BLaER1 treated with 17β-estradiol and CSF1 and Interleukin-3, amounts not matched to agents 10 nM and 100 nM (cell line): ENCODE measurements at regions not wholly inside any gene's neighbourhood (a gene's known extent, or its start where the extent isn't known, plus 50 kb on each side); places are given as distances from the start of the nearest gene placed in this dataset.

ENCODE experiments used
- H3K27ac ChIP-seq, 11 experiments: shearing (Covaris generic); formaldehyde crosslinking; 2 replicates each; pipeline ENCODE4 v1.8.1; 2022
- H3K27me3 ChIP-seq, 11 experiments: shearing (Covaris generic); formaldehyde crosslinking; 2 replicates each; pipeline ENCODE4 v1.8.1; 2022
- H3K36me3 ChIP-seq, 11 experiments: shearing (Covaris generic); formaldehyde crosslinking; 2 replicates each; pipeline ENCODE4 v1.8.1; 2022
- H3K4me1 ChIP-seq, 10 experiments: shearing (Covaris generic); formaldehyde crosslinking; 2 replicates each; pipeline ENCODE4 v1.8.1; 2022
- H3K4me2 ChIP-seq, 11 experiments: shearing (Covaris generic); formaldehyde crosslinking; 2 replicates each; pipeline ENCODE4 v1.8.1; 2022
- H3K4me3 ChIP-seq, 10 experiments: shearing (Covaris generic); formaldehyde crosslinking; 2 replicates each; pipeline ENCODE4 v1.8.1; 2022
- H3K9ac ChIP-seq, 11 experiments: shearing (Covaris generic); formaldehyde crosslinking; 2 replicates each; pipeline ENCODE4 v1.8.1; 2022
- H3K9me3 ChIP-seq, 11 experiments: shearing (Covaris generic); formaldehyde crosslinking; replicated peaks in 1 of 11; 2 replicates each; pipeline ENCODE4 v1.8.1; 2022
- H4K20me1 ChIP-seq, 11 experiments: shearing (Covaris generic); formaldehyde crosslinking; 2 replicates each; pipeline ENCODE4 v1.8.1; 2022
- Cebpa-rat ChIP-seq, 11 experiments: shearing (Covaris generic); IDR thresholded peaks; 2 replicates each; pipeline ENCODE4 v1.8.1; 2022

- Histone ChIP-seq H3K4me3 (no peak overlapping the region), H3K4me2 (0 out of 22 replicates have a peak overlapping the region, but pooled peaks of 2 of the 11 experiments have one; percentile 4 to 14), H3K9ac (no peak overlapping the region), H3K36me3 (no peaks in the 10 kb centered on the region), H3K4me1 (peaks cover 0 to 11% (median 0%) of the 10 kb centered on the region in 10 experiments; a peak in 4 of 20 replicates), H3K9me3 (no peaks in the 10 kb centered on the region), H3K27ac (no peak overlapping the region), H4K20me1 (peaks cover 0 to 34% (median 0%) of the 10 kb centered on the region in 11 experiments; a peak in 3 of 22 replicates), H3K27me3 (no peaks in the 10 kb centered on the region)
- TF ChIP-seq Cebpa-rat (IDR thresholded peaks at IDR 0.05), result no peak
Observed at GRCh38 chr10:131695496-131696165, 205.2 kb upstream of the PPP2R2D start.

GRCh38 chr10:131697476-131698128, 203.2 kb upstream of the PPP2R2D start:
- H3K9me3 ChIP-seq, result no peaks in the 10 kb centered on the region
- H3K27me3 ChIP-seq, result peaks cover 0 to 13% (median 0%) of the 10 kb centered on the region in 11 experiments; a peak in 6 of 22 replicates
- no peak overlapping the region for H3K4me2 ChIP-seq
- H3K36me3 ChIP-seq, result no peaks in the 10 kb centered on the region
- H3K4me3 ChIP-seq, result no peak overlapping the region
- H3K27ac ChIP-seq, result no peak overlapping the region
- peaks cover 3 to 23% (median 11%) of the 10 kb centered on the region in 10 experiments; a peak in 19 of 20 replicates for H3K4me1 ChIP-seq
- no peak overlapping the region for H3K9ac ChIP-seq
- H4K20me1 ChIP-seq, result peaks cover 0 to 47% (median 0%) of the 10 kb centered on the region in 11 experiments; a peak in 6 of 22 replicates
- TF ChIP-seq Cebpa-rat (IDR thresholded peaks at IDR 0.05), result no peak

GRCh38 chr10:131698232-131698631, 202.6 kb upstream of the PPP2R2D start:
- H3K9ac ChIP-seq, result no peak overlapping the region

GRCh38 chr10:131698986-131699385, 201.8 kb upstream of the PPP2R2D start:
- Histone ChIP-seq H3K27me3 (peaks cover 0 to 24% (median 0%) of the 10 kb centered on the region in 11 experiments; a peak in 6 of 22 replicates), H3K4me1 (peaks cover 8 to 30% (median 23%) of the 10 kb centered on the region in 10 experiments; a peak in 19 of 20 replicates), H3K4me3 (no peak overlapping the region), H3K9me3 (no peaks in the 10 kb centered on the region), H3K9ac (no peak overlapping the region), H3K4me2 (no peak overlapping the region), H4K20me1 (peaks cover 0 to 39% (median 0%) of the 10 kb centered on the region in 11 experiments; a peak in 6 of 22 replicates), H3K27ac (no peak overlapping the region), H3K36me3 (no peaks in the 10 kb centered on the region)
- TF ChIP-seq Cebpa-rat (IDR thresholded peaks at IDR 0.05), result no peak

More at GRCh38 chr10:131698232-131698631, 202.6 kb upstream of the PPP2R2D start:
- peaks cover 0 to 47% (median 0%) of the 10 kb centered on the region in 11 experiments; a peak in 6 of 22 replicates for H4K20me1 ChIP-seq
- no peak for TF ChIP-seq Cebpa-rat (IDR thresholded peaks at IDR 0.05)
- H3K4me3 ChIP-seq, result no peak overlapping the region
- H3K27ac ChIP-seq, result no peak overlapping the region
- H3K9me3 ChIP-seq, result no peaks in the 10 kb centered on the region
- H3K4me1 ChIP-seq, result peaks cover 8 to 30% (median 17%) of the 10 kb centered on the region in 10 experiments; a peak in 19 of 20 replicates
- H3K36me3 ChIP-seq, result no peaks in the 10 kb centered on the region
- H3K4me2 ChIP-seq, result no peak overlapping the region
- H3K27me3 ChIP-seq, result peaks cover 0 to 19% (median 0%) of the 10 kb centered on the region in 11 experiments; a peak in 6 of 22 replicates

GRCh38 chr10:131700032-131700431, 200.8 kb upstream of the PPP2R2D start:
- H3K9me3 ChIP-seq, result no peaks in the 10 kb centered on the region
- H3K36me3 ChIP-seq, result no peaks in the 10 kb centered on the region
- H4K20me1 ChIP-seq, result peaks cover 0 to 29% (median 0%) of the 10 kb centered on the region in 11 experiments; a peak in 6 of 22 replicates
- H3K4me2 ChIP-seq, result no peak overlapping the region
- H3K4me1 ChIP-seq, result peaks cover 8 to 30% (median 23%) of the 10 kb centered on the region in 10 experiments; a peak in 19 of 20 replicates
- H3K27me3 ChIP-seq, result peaks cover 0 to 24% (median 0%) of the 10 kb centered on the region in 11 experiments; a peak in 6 of 22 replicates
- no peak for TF ChIP-seq Cebpa-rat (IDR thresholded peaks at IDR 0.05)
- H3K27ac ChIP-seq, result no peak overlapping the region
- H3K4me3 ChIP-seq, result no peak overlapping the region
- H3K9ac ChIP-seq, result no peak overlapping the region

GRCh38 chr10:131700506-131700905, 200.3 kb upstream of the PPP2R2D start:
- peaks cover 0 to 24% (median 0%) of the 10 kb centered on the region in 11 experiments; a peak in 6 of 22 replicates for H4K20me1 ChIP-seq
- peaks cover 0 to 24% (median 0%) of the 10 kb centered on the region in 11 experiments; a peak in 6 of 22 replicates for H3K27me3 ChIP-seq
- H3K4me1 ChIP-seq, result peaks cover 8 to 30% (median 23%) of the 10 kb centered on the region in 10 experiments; a peak in 19 of 20 replicates
- H3K9ac ChIP-seq, result no peak overlapping the region
- H3K4me3 ChIP-seq, result no peak overlapping the region
- H3K4me2 ChIP-seq, result no peak overlapping the region
- H3K9me3 ChIP-seq, result no peaks in the 10 kb centered on the region
- no peaks in the 10 kb centered on the region for H3K36me3 ChIP-seq
- TF ChIP-seq Cebpa-rat (IDR thresholded peaks at IDR 0.05), result no peak
- H3K27ac ChIP-seq, result no peak overlapping the region

- Histone ChIP-seq H3K27ac (no peak overlapping the region), H3K36me3 (no peaks in the 10 kb centered on the region), H3K9ac (no peak overlapping the region), H4K20me1 (peaks cover 0 to 17% (median 0%) of the 10 kb centered on the region in 11 experiments; a peak in 5 of 22 replicates), H3K4me3 (no peak overlapping the region), H3K9me3 (peaks cover 0 to 3% (median 2%) of the 10 kb centered on the region in 11 experiments; a peak in 17 of 22 replicates), H3K4me1 (peaks cover 10 to 28% (median 24%) of the 10 kb centered on the region in 10 experiments; a peak in 19 of 20 replicates), H3K4me2 (peak overlapping the region in 8 of 11 experiments; percentile 66 to 77 (median 73); a peak in 11 of 22 replicates), H3K27me3 (peaks cover 0 to 24% (median 0%) of the 10 kb centered on the region in 11 experiments; a peak in 6 of 22 replicates)
- no peak for TF ChIP-seq Cebpa-rat (IDR thresholded peaks at IDR 0.05)
Observed at GRCh38 chr10:131701131-131701947, 199.5 kb upstream of the PPP2R2D start.
